Fibroblast of skin of right quadriceps (primary cell): ENCODE measurements at regions not wholly inside any gene's neighbourhood (a gene's known extent, or its start where the extent isn't known, plus 50 kb on each side); places are given as distances from the start of the nearest gene placed in this dataset.

ENCODE experiments used
- DNase-seq: peaks from one replicate; pipeline ENCODE4 v3.0.0-alpha.2; 2013

- no peak for DNase-seq
Observed at GRCh38 chr7:1322240-1323110, 89.8 kb downstream of the UNCX start.

GRCh38 chr7:1323178-1324027 lies 90.7 kb downstream of the UNCX start:
- DNase-seq = no peak

GRCh38 chr7:1324028-1324900 lies 91.6 kb downstream of the UNCX start:
- DNase-seq = no peak

GRCh38 chr7:1325246-1325645 lies 92.6 kb downstream of the UNCX start:
- no peak for DNase-seq

GRCh38 chr7:1325646-1326510 lies 93.2 kb downstream of the UNCX start:
- DNase-seq = no peak

- DNase-seq = no peak
Observed at GRCh38 chr7:1326511-1326785, 93.8 kb downstream of the UNCX start.

- DNase-seq = no peak
Observed at GRCh38 chr7:1329261-1329660, 96.6 kb downstream of the UNCX start.

GRCh38 chr7:1329966-1330800 lies 97.5 kb downstream of the UNCX start:
- DNase-seq = no peak

GRCh38 chr7:1330801-1331425 lies 98.2 kb downstream of the UNCX start:
- DNase-seq = no peak

GRCh38 chr7:1331561-1332467 lies 99.1 kb downstream of the UNCX start:
- DNase-seq = no peak

- DNase-seq = no peak
Observed at GRCh38 chr7:1336509-1336908, 103.8 kb downstream of the UNCX start.

- DNase-seq = no peak
Observed at GRCh38 chr7:1339611-1340010, 106.9 kb downstream of the UNCX start.

GRCh38 chr7:1340031-1340430 lies 107.4 kb downstream of the UNCX start:
- no peak for DNase-seq

- DNase-seq = no peak
Observed at GRCh38 chr7:1340461-1341360, 108.0 kb downstream of the UNCX start.

- DNase-seq = no peak
Observed at GRCh38 chr7:1341361-1342089, 108.9 kb downstream of the UNCX start.

GRCh38 chr7:1342090-1342640 lies 109.5 kb downstream of the UNCX start:
- DNase-seq = no peak

GRCh38 chr7:1343551-1343950 lies 110.9 kb downstream of the UNCX start:
- no peak for DNase-seq

GRCh38 chr7:1344421-1344820 lies 111.7 kb downstream of the UNCX start:
- no peak for DNase-seq
